Thymus (tissue), 11 donors: ENCODE measurements at regions not wholly inside any gene's neighbourhood (a gene's known extent, or its start where the extent isn't known, plus 50 kb on each side); places are given as distances from the start of the nearest gene placed in this dataset.

Experiments used
- DNase-seq, 9 donors: peaks; one replicate each; pipeline ENCODE4 v3.0.0-alpha.2; 2013; ENCODE audit warnings: low spot score in 9 of 9, low read depth in 6 of 9, missing footprints in 1 of 9
- H3K27ac ChIP-seq, 2 donors: one replicate each; pipeline ENCODE4 v1.5.1; 2013; ENCODE audit warnings: control low read depth in 1 of 2, low read depth in 1 of 2, low read length in 1 of 2, mild to moderate bottlenecking in 1 of 2, moderate library complexity in 1 of 2
- H3K27me3 ChIP-seq, 2 donors: one replicate each; pipeline ENCODE4 v1.5.1; 2013; ENCODE audit warnings: low read length in 1 of 2; ENCODE audit not compliant: control insufficient read depth in 2 of 2, insufficient read depth in 1 of 2
- H3K36me3 ChIP-seq, 2 donors: one replicate each; pipeline ENCODE4 v1.5.1; 2013; ENCODE audit warnings: low read length in 1 of 2, mild to moderate bottlenecking in 1 of 2, moderate library complexity in 1 of 2; ENCODE audit not compliant: control insufficient read depth in 2 of 2, insufficient read depth in 2 of 2
- H3K4me1 ChIP-seq, 2 donors: one replicate each; pipeline ENCODE4 v1.5.1; 2013; ENCODE audit warnings: low read length in 2 of 2; ENCODE audit not compliant: control insufficient read depth in 2 of 2, insufficient read depth in 2 of 2
- H3K4me3 ChIP-seq, 2 donors: one replicate each; pipeline ENCODE4 v1.5.1; 2013; ENCODE audit warnings: low read length in 2 of 2, control low read depth in 1 of 2, mild to moderate bottlenecking in 1 of 2
- H3K9me3 ChIP-seq, 2 donors: one replicate each; pipeline ENCODE4 v1.5.1; 2013; ENCODE audit warnings: low read length in 1 of 2, mild to moderate bottlenecking in 1 of 2; ENCODE audit not compliant: control insufficient read depth in 2 of 2, insufficient read depth in 1 of 2
- WGBS: extraction: QIAGEN DNeasy Blood & Tissue Kit; methylation state at CpG from one replicate; pipeline ENCODE4 v1.1.7; 2013; 5-methylcytosine and 5-hydroxymethylcytosine counted together
- donor health status: healthy.

GRCh38 chr10:29169021-29169420 is 119.8 kb upstream of the LYZL1 start:
- 74% methylated on average over 2 of the region's 2 CpGs for WGBS
- Histone ChIP-seq H3K4me3 (no peak overlapping the region), H3K27me3 (no peaks in the 10 kb centered on the region), H3K27ac (no peak overlapping the region), H3K9me3 (no peaks in the 10 kb centered on the region), H3K36me3 (no peaks in the 10 kb centered on the region), H3K4me1 (no peaks in the 10 kb centered on the region)
- no peak for DNase-seq

DNA sequence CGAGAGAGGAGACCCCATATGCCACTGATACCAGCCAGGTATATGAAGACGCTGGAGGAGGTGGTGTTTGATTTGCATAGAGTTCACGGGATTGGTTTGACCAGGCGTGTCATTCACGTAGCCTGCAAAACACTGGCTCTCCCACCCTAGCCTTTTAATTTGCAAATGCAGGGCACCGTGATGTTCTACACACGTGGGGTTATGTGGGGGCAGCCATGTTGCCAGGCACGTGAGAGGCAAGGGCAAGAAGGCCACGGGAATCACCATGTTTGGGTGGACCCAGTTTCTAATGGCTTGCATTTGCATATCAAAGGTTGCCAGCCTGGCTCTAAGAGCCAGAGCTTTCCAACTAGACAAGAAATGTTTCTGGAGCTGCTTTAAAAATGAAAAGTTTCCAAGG is 117.2 kb upstream of the LYZL1 start:
- H3K4me3 ChIP-seq = no peak overlapping the region

DNA sequence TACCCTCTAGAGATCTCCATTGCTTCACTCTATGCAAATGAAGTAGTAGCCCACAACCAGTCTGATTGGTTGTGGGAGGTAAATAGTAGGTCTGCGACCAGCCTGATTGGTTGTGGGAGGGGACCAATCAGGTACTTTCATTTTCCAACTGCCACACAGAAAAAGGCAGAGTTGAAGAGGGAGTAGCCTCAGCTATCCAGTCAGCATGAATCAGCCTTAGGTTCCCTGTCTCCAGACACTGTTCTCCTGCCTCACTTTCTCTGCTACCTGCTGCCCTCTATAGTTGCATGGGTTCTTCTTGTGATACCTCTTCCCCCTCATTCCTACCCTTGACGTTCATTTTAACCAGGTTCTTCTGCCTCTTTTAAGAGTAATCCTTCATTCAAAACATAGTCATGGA is 114.5 kb upstream of the LYZL1 start:
- H3K4me1 ChIP-seq = no peaks in the 10 kb centered on the region
- WGBS = 95% methylated on average over 2 of the region's 2 CpGs
- H3K9me3 ChIP-seq = no peaks in the 10 kb centered on the region
- no peak overlapping the region for H3K4me3 ChIP-seq
- H3K27ac ChIP-seq = no peak overlapping the region
- DNase-seq = no peak
- H3K27me3 ChIP-seq = no peaks in the 10 kb centered on the region
- H3K36me3 ChIP-seq = no peaks in the 10 kb centered on the region

More for the DNA sequence above, 117.2 kb upstream of the LYZL1 start:
- 90% methylated on average over 9 of the region's 9 CpGs for WGBS
- Histone ChIP-seq H3K27ac (no peak overlapping the region), H3K9me3 (no peaks in the 10 kb centered on the region), H3K36me3 (no peaks in the 10 kb centered on the region), H3K27me3 (no peaks in the 10 kb centered on the region), H3K4me1 (no peaks in the 10 kb centered on the region)
- no peak for DNase-seq

- H3K36me3 ChIP-seq = no peaks in the 10 kb centered on the region
- WGBS = 32% methylated on average over 7 of the region's 7 CpGs
- no peak for DNase-seq
- no peaks in the 10 kb centered on the region for H3K4me1 ChIP-seq
- no peak overlapping the region for H3K27ac ChIP-seq
- no peaks in the 10 kb centered on the region for H3K27me3 ChIP-seq
- H3K9me3 ChIP-seq = no peaks in the 10 kb centered on the region
- H3K4me3 ChIP-seq = no peak overlapping the region
Measured at GRCh38 chr10:29176845-29177832, 111.7 kb upstream of the LYZL1 start.

- H3K27ac ChIP-seq = no peak overlapping the region
- no peak overlapping the region for H3K4me3 ChIP-seq
- 83% methylated on average over 6 of the region's 6 CpGs for WGBS
- H3K36me3 ChIP-seq = no peaks in the 10 kb centered on the region
- no peaks in the 10 kb centered on the region for H3K9me3 ChIP-seq
- no peaks in the 10 kb centered on the region for H3K27me3 ChIP-seq
- no peak for DNase-seq
- H3K4me1 ChIP-seq = no peaks in the 10 kb centered on the region
Measured at GRCh38 chr10:29181936-29182335, 106.9 kb upstream of the LYZL1 start.

DNA sequence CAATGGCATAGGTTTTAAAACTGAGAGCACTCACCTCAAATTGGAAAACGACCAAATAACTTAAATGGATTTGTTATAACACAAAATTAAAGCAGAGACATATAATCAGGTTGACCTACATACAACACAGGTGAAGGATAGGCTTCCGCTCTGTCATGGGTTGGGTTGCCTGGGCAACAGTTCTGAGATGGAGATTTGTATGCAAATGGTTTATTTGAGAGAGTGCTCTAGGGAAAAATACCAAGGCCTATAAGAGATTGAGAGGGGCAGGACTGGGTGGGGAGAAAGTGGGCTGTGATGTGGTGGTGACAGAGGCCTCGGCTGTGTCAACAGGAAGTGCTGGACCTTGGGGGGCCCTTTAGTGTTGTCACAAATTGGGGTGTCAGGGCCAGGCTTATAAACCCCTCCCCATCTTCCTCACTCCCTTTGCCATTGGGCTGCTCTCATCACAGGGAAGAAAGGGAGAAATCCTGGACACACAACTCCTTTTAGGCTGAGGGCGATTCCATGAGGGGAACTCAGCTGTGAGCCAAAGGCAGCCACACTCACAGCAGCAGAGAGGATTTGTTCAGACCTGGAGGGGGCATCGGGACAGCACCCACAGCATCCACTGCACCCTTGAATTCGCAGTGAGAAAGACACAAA is 105.4 kb upstream of the LYZL1 start:
- DNase-seq = no peak
- Histone ChIP-seq H3K27ac (no peak overlapping the region), H3K9me3 (no peaks in the 10 kb centered on the region), H3K36me3 (no peaks in the 10 kb centered on the region), H3K4me1 (no peaks in the 10 kb centered on the region), H3K4me3 (no peak overlapping the region), H3K27me3 (no peaks in the 10 kb centered on the region)
- 87% methylated on average over 6 of the region's 6 CpGs for WGBS

GRCh38 chr10:29184205-29185000 is 104.5 kb upstream of the LYZL1 start:
- no peaks in the 10 kb centered on the region for H3K36me3 ChIP-seq
- 81% methylated on average over 4 of the region's 4 CpGs for WGBS
- H3K9me3 ChIP-seq = no peaks in the 10 kb centered on the region
- H3K27ac ChIP-seq = no peak overlapping the region
- H3K4me3 ChIP-seq = no peak overlapping the region
- no peak for DNase-seq
- H3K4me1 ChIP-seq = no peaks in the 10 kb centered on the region
- H3K27me3 ChIP-seq = no peaks in the 10 kb centered on the region

DNA sequence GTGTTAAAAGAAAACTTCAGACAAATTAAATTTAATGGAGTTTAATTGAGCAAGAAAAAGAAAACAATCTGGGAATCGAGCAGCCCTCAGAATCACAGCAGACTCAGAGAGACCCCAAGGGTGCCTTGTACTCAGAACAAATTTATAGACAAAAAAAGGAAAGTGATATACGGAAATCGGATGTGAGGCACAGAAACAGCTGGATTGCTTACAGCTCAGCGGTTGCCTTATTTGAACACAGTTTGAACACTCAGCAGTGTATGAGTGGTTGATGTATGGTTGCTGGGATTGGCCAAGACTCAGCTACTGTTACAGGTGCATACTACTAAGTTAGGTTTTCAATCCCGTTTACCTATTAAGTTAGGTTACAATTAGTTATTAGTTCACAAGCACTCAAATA is 103.8 kb upstream of the LYZL1 start:
- H3K4me3 ChIP-seq = no peak overlapping the region
- no peaks in the 10 kb centered on the region for H3K36me3 ChIP-seq
- no peaks in the 10 kb centered on the region for H3K4me1 ChIP-seq
- 96% methylated on average over 5 of the region's 5 CpGs for WGBS
- H3K27me3 ChIP-seq = no peaks in the 10 kb centered on the region
- no peaks in the 10 kb centered on the region for H3K9me3 ChIP-seq
- H3K27ac ChIP-seq = no peak overlapping the region
- no peak for DNase-seq

GRCh38 chr10:29186221-29186620 is 102.6 kb upstream of the LYZL1 start:
- Histone ChIP-seq H3K27me3 (peaks cover 0 to under 1% of the 10 kb centered on the region in 2 donors), H3K27ac (no peak overlapping the region), H3K9me3 (no peaks in the 10 kb centered on the region), H3K4me3 (no peak overlapping the region), H3K4me1 (no peaks in the 10 kb centered on the region), H3K36me3 (no peaks in the 10 kb centered on the region)
- no peak for DNase-seq
- 94% methylated on average over 3 of the region's 3 CpGs for whole genome bisulfite sequencing
